ENCODE measurements at regions not wholly inside any gene's neighbourhood (a gene's known extent, or its start where the extent isn't known, plus 50 kb on each side); places are given as distances from the start of the nearest gene placed in this dataset.

DNA sequence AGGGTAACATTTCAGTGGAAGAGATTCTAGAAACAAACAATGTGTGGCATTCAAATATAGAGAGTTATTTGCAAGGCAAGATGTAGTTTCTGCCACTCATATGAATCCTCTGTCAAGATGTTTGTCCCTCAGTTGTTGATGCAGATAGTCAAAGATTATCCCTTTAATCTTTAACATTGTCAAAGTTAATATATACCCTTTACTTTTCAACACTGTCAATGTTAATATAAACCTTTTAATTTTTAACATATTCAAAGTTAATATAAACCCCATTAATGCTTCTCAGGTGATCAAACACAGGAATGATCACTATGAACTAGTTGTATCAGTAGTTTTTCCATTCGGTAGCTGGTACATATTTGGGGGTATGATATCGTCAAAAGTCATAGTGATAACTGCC is 51.9 kb upstream of the PICALM start:
- no peak overlapping the region for H3K27ac ChIP-seq (ENCODE audit: low read length)
- no peak overlapping the region for H3K4me3 ChIP-seq (ENCODE audit: low read depth in 2 of 2, low read length in 2 of 2)
- DNase-seq (ENCODE audit: low read depth, low spot score) (no peak), ATAC-seq (no peak)
- TF ChIP-seq POLR2AphosphoS5 (IDR thresholded peaks at IDR 0.05; ENCODE audit: low read depth, low read length) = no peak
- TF ChIP-seq, protein P1, sequence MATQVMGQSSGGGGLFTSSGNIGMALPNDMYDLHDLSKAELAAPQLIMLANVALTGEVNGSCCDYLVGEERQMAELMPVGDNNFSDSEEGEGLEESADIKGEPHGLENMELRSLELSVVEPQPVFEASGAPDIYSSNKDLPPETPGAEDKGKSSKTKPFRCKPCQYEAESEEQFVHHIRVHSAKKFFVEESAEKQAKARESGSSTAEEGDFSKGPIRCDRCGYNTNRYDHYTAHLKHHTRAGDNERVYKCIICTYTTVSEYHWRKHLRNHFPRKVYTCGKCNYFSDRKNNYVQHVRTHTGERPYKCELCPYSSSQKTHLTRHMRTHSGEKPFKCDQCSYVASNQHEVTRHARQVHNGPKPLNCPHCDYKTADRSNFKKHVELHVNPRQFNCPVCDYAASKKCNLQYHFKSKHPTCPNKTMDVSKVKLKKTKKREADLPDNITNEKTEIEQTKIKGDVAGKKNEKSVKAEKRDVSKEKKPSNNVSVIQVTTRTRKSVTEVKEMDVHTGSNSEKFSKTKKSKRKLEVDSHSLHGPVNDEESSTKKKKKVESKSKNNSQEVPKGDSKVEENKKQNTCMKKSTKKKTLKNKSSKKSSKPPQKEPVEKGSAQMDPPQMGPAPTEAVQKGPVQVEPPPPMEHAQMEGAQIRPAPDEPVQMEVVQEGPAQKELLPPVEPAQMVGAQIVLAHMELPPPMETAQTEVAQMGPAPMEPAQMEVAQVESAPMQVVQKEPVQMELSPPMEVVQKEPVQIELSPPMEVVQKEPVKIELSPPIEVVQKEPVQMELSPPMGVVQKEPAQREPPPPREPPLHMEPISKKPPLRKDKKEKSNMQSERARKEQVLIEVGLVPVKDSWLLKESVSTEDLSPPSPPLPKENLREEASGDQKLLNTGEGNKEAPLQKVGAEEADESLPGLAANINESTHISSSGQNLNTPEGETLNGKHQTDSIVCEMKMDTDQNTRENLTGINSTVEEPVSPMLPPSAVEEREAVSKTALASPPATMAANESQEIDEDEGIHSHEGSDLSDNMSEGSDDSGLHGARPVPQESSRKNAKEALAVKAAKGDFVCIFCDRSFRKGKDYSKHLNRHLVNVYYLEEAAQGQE (IDR thresholded peaks at IDR 0.05; ENCODE audit: insufficient read depth in 1 of 2, low read depth in 2 of 2, low read length in 1 of 2) = no peak
- TF ChIP-seq TCF7L2 (IDR thresholded peaks at IDR 0.05; ENCODE audit: low read depth, low read length) = no peak
- TF ChIP-seq, protein P2, sequence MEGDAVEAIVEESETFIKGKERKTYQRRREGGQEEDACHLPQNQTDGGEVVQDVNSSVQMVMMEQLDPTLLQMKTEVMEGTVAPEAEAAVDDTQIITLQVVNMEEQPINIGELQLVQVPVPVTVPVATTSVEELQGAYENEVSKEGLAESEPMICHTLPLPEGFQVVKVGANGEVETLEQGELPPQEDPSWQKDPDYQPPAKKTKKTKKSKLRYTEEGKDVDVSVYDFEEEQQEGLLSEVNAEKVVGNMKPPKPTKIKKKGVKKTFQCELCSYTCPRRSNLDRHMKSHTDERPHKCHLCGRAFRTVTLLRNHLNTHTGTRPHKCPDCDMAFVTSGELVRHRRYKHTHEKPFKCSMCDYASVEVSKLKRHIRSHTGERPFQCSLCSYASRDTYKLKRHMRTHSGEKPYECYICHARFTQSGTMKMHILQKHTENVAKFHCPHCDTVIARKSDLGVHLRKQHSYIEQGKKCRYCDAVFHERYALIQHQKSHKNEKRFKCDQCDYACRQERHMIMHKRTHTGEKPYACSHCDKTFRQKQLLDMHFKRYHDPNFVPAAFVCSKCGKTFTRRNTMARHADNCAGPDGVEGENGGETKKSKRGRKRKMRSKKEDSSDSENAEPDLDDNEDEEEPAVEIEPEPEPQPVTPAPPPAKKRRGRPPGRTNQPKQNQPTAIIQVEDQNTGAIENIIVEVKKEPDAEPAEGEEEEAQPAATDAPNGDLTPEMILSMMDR (IDR thresholded peaks at IDR 0.05) = no peak
- TF ChIP-seq SIN3A (IDR thresholded peaks at IDR 0.05; ENCODE audit: borderline replicate concordance, insufficient read depth, low read depth, low read length) = no peak
- H3K9me3 ChIP-seq (ENCODE audit: control insufficient read depth, insufficient read depth, low read depth, low read length) = no peaks in the 10 kb centered on the region
- intact Hi-C loops (cut with micrococcal nuclease; ENCODE audit: unreplicated experiment) (loop anchor here (2.0 kb wide), 1 partner anchor 18 kb away; no protein-coding TSS in a partner anchor), in situ Hi-C loops (cut with HindIII; ENCODE audit: low pct_unique_long_range_greater_than_20kb, low sequenced_read_pairs) (no loop called here)
- BruUV-seq (replicated peaks) = no TSS peak
- peaks cover 10% of the 10 kb centered on the region; the same call in 1 of the 2 replicates for H3K4me1 ChIP-seq (ENCODE audit: control insufficient read depth, insufficient read depth, low read length)
- POLR2A ChIA-PET = no interaction called here
- no peaks in the 10 kb centered on the region for H3K36me3 ChIP-seq (ENCODE audit: control insufficient read depth, insufficient read depth, low read length)
- H3K27me3 ChIP-seq (ENCODE audit: control insufficient read depth, insufficient read depth, low read length) = peaks cover 2% of the 10 kb centered on the region; the same call in 1 of the 2 replicates
- CTCF ChIA-PET = no interaction called here

DNA sequence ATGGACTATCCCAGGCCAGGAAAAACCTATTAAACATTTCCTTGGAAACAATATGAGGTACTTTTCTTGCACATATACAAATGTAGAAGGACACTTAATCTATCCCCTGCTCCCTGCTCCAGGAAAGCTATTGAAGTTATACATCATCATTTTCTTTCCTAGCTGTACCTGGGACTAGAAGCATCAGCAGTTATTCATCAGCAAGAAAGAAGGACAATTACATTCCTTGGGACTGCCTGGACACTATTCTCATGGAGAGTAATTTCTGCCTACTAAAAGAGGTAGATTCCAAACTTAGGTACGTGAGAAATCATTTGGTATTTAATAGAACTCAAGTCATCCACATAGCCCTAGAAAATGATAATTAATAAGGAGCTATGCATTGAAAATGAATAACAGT is 51.0 kb upstream of the PICALM start:
- no peak overlapping the region for H3K27ac ChIP-seq (ENCODE audit: low read length)
- H3K36me3 ChIP-seq (ENCODE audit: control insufficient read depth, insufficient read depth, low read length) = no peaks in the 10 kb centered on the region
- H3K4me3 ChIP-seq (ENCODE audit: low read depth in 2 of 2, low read length in 2 of 2) = no peak overlapping the region
- POLR2A ChIA-PET = no interaction called here
- TF ChIP-seq POLR2AphosphoS5 (IDR thresholded peaks at IDR 0.05; ENCODE audit: low read depth, low read length) = no peak
- TF ChIP-seq TCF7L2 (IDR thresholded peaks at IDR 0.05; ENCODE audit: low read depth, low read length) = no peak
- TF ChIP-seq, protein P1 (IDR thresholded peaks at IDR 0.05; ENCODE audit: insufficient read depth in 1 of 2, low read depth in 2 of 2, low read length in 1 of 2) = no peak
- TF ChIP-seq, protein P2 (IDR thresholded peaks at IDR 0.05) = no peak
- TF ChIP-seq SIN3A (IDR thresholded peaks at IDR 0.05; ENCODE audit: borderline replicate concordance, insufficient read depth, low read depth, low read length) = no peak
- no peaks in the 10 kb centered on the region for H3K9me3 ChIP-seq (ENCODE audit: control insufficient read depth, insufficient read depth, low read depth, low read length)
- intact Hi-C loops (cut with micrococcal nuclease; ENCODE audit: unreplicated experiment) (loop anchor here (2.0 kb wide), 1 partner anchor 17 kb away; no protein-coding TSS in a partner anchor), in situ Hi-C loops (cut with HindIII; ENCODE audit: low pct_unique_long_range_greater_than_20kb, low sequenced_read_pairs) (no loop called here)
- no TSS peak for BruUV-seq (replicated peaks)
- DNase-seq (ENCODE audit: low read depth, low spot score) (no peak), ATAC-seq (no peak)
- H3K4me1 ChIP-seq (ENCODE audit: control insufficient read depth, insufficient read depth, low read length) = peaks cover 10% of the 10 kb centered on the region; the same call in 1 of the 2 replicates
- CTCF ChIA-PET = interaction anchor here (0.5 kb wide), 1 partner anchor 11 kb away, joined by 4 read pairs; no protein-coding TSS in a partner anchor
- H3K27me3 ChIP-seq (ENCODE audit: control insufficient read depth, insufficient read depth, low read length) = peaks cover 2% of the 10 kb centered on the region; the same call in 1 of the 2 replicates

Data from Panc1 (cell line).